ENCODE measurements at regions not wholly inside any gene's neighbourhood (a gene's known extent, or its start where the extent isn't known, plus 50 kb on each side); places are given as distances from the start of the nearest gene placed in this dataset.

DNA sequence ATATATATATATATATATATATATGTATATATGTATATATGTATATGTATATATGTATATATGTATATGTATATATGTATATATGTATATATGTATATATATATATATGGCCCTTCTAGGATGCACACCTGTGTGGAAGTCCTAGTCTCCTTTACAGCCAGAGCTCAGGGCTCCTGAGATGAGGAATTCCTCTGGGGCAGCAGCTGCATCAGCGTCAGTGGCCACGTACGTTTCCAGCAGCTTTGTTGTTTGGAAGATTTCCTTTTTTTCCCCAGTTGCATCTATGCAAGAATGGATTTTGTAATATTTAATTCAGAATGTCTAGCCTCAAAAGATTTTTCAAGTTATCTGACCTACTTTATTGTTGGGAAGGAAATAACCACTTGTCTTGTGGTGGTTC, 68.6 kb downstream of the TNFAIP2 start:
- TF ChIP-seq NKX3-1 (CRISPR knock-in tag; IDR thresholded peaks at IDR 0.05) (no peak), DNMT1 (CRISPR knock-in tag; IDR thresholded peaks at IDR 0.05) (no peak), JUND (CRISPR knock-in tag; IDR thresholded peaks at IDR 0.05) (no peak), ZNF207 (IDR thresholded peaks at IDR 0.05; ENCODE audit: borderline replicate concordance) (no peak), ZBTB1 (CRISPR knock-in tag; IDR thresholded peaks at IDR 0.05; ENCODE audit: borderline replicate concordance) (no peak)

Measured in HepG2 (cell line).